HEK293 (cell line): ENCODE measurements at regions not wholly inside any gene's neighbourhood (a gene's known extent, or its start where the extent isn't known, plus 50 kb on each side); places are given as distances from the start of the nearest gene placed in this dataset.

Experiments used
- CTCF ChIA-PET: fragments of 350-600 bp; formaldehyde crosslinking; extraction: SDS; loops from one replicate; lab custom pipeline; 2021; ENCODE audit warnings: antibody characterized with exemption; lab: Yijun Ruan, JAX
- POLR2A ChIA-PET: fragments of 300-600 bp; formaldehyde crosslinking; extraction: SDS; loops from one replicate; lab custom pipeline; 2020; ENCODE audit warnings: antibody characterized with exemption, inconsistent platforms; lab: Yijun Ruan, JAX
- H3K27ac ChIP-seq: fragments of 200-500 bp; sonication (Bioruptor generic); 2 replicates; pipeline ENCODE4 v1.5.1; 2014; ENCODE audit warnings: low read depth, low read length, control low read depth, inconsistent platforms; ENCODE audit errors: extremely low read depth
- H3K36me3 ChIP-seq, 2 experiments: fragments of 200-500 bp in 1 of 2; sonication (Bioruptor generic) in 1 of 2; 1 replicate in 1 of 2; 2 replicates in 1 of 2; pipeline ENCODE4 v1.5.1; 2014 to 2017; ENCODE audit warnings: inconsistent platforms in 2 of 2, low read length in 2 of 2; ENCODE audit not compliant: control insufficient read depth in 2 of 2, insufficient read depth in 1 of 2
- H3K4me1 ChIP-seq: fragments of 200-500 bp; sonication (Bioruptor generic); 2 replicates; pipeline ENCODE4 v1.5.1; 2014; ENCODE audit warnings: mild to moderate bottlenecking, low read length, inconsistent platforms; ENCODE audit not compliant: control insufficient read depth, insufficient read depth
- H3K4me3 ChIP-seq: 2 replicates; pipeline ENCODE4 v1.5.1; 2011; ENCODE audit warnings: low read depth, mild to moderate bottlenecking, control low read depth, low read length, moderate library complexity
- H3K9me3 ChIP-seq: fragments of 200-500 bp; sonication (Bioruptor generic); 2 replicates; pipeline ENCODE4 v1.5.1; 2014; ENCODE audit warnings: low read depth, low read length, inconsistent platforms; ENCODE audit not compliant: control insufficient read depth, insufficient read depth
- BCL11B ChIP-seq: fragments of 450-650 bp; formaldehyde crosslinking; IDR thresholded peaks from 2 replicates; pipeline ENCODE4 v1.5.1; 2016; ENCODE audit warnings: low read depth, missing biosample characterization, missing genetic modification characterization
- ELK4 ChIP-seq: IDR thresholded peaks from 2 replicates; pipeline ENCODE4 v1.6.1; 2011; ENCODE audit warnings: mild to moderate bottlenecking, low read depth, low read length, borderline replicate concordance
- IKZF3 ChIP-seq: fragments of 450-650 bp; IDR thresholded peaks from 2 replicates; pipeline ENCODE4 v1.5.0; 2018; ENCODE audit warnings: missing biosample characterization, mild to moderate bottlenecking, missing genetic modification characterization, moderate library complexity
- MEIS1 ChIP-seq: sonication (generic); formaldehyde crosslinking; IDR thresholded peaks from 2 replicates; pipeline ENCODE4 v1.8.1; 2022; ENCODE audit warnings: missing genetic modification reagents, mild to moderate bottlenecking, borderline replicate concordance
- MYNN ChIP-seq: fragments of 450-650 bp; formaldehyde crosslinking; IDR thresholded peaks from 2 replicates; pipeline ENCODE4 v1.5.1; 2016; ENCODE audit warnings: missing biosample characterization, missing genetic modification characterization, borderline replicate concordance
- OVOL3 ChIP-seq: fragments of 450-650 bp; formaldehyde crosslinking; IDR thresholded peaks from 2 replicates; pipeline ENCODE4 v1.5.1; 2016; ENCODE audit warnings: missing biosample characterization, missing genetic modification characterization
- ZBTB17 ChIP-seq: fragments of 450-650 bp; formaldehyde crosslinking; IDR thresholded peaks from 2 replicates; pipeline ENCODE4 v1.5.1; 2016; ENCODE audit warnings: missing biosample characterization, missing genetic modification characterization
- ZBTB20 ChIP-seq: fragments of 450-650 bp; formaldehyde crosslinking; IDR thresholded peaks from 2 replicates; pipeline ENCODE4 v1.5.1; 2016; ENCODE audit warnings: missing biosample characterization, missing genetic modification characterization
- ZBTB44 ChIP-seq: fragments of 450-650 bp; IDR thresholded peaks from 2 replicates; pipeline ENCODE4 v1.5.1; 2018; ENCODE audit warnings: missing biosample characterization, mild to moderate bottlenecking, missing genetic modification characterization
- ZBTB6 ChIP-seq: fragments of 450-650 bp; formaldehyde crosslinking; IDR thresholded peaks from 2 replicates; pipeline ENCODE4 v1.5.1; 2017; ENCODE audit warnings: missing biosample characterization, missing genetic modification characterization
- ZBTB7A ChIP-seq: fragments of 450-650 bp; formaldehyde crosslinking; IDR thresholded peaks from 2 replicates; pipeline ENCODE4 v1.5.1; 2016; ENCODE audit warnings: low read depth, missing biosample characterization, missing genetic modification characterization
- ZNF292 ChIP-seq: fragments of 450-650 bp; formaldehyde crosslinking; IDR thresholded peaks from 2 replicates; pipeline ENCODE4 v1.5.1; 2016; ENCODE audit warnings: low read depth, missing biosample characterization, missing genetic modification characterization, borderline replicate concordance
- ZNF324 ChIP-seq: fragments of 450-650 bp; formaldehyde crosslinking; IDR thresholded peaks from 2 replicates; pipeline ENCODE4 v1.5.1; 2016; ENCODE audit warnings: missing biosample characterization, missing genetic modification characterization
- ZNF366 ChIP-seq: fragments of 450-650 bp; formaldehyde crosslinking; conservative IDR thresholded peaks from 2 replicates; pipeline ENCODE4 v1.5.1; 2016; ENCODE audit warnings: missing biosample characterization, missing genetic modification characterization
- ZNF501 ChIP-seq: fragments of 450-650 bp; formaldehyde crosslinking; IDR thresholded peaks from 2 replicates; pipeline ENCODE4 v1.5.1; 2016; ENCODE audit warnings: missing biosample characterization, missing genetic modification characterization
- ZNF555 ChIP-seq: fragments of 450-650 bp; formaldehyde crosslinking; conservative IDR thresholded peaks from 2 replicates; pipeline ENCODE4 v1.5.1; 2017; ENCODE audit warnings: missing biosample characterization, mild to moderate bottlenecking, missing genetic modification characterization, inconsistent platforms
- ZNF610 ChIP-seq: fragments of 450-650 bp; formaldehyde crosslinking; IDR thresholded peaks from 2 replicates; pipeline ENCODE4 v1.5.1; 2016; ENCODE audit warnings: missing biosample characterization, missing genetic modification characterization, borderline replicate concordance
- ZNF707 ChIP-seq: fragments of 450-650 bp; formaldehyde crosslinking; IDR thresholded peaks from 2 replicates; pipeline ENCODE4 v1.5.1; 2016; ENCODE audit warnings: missing biosample characterization, missing genetic modification characterization
- ZSCAN30 ChIP-seq: fragments of 450-650 bp; IDR thresholded peaks from 2 replicates; pipeline ENCODE4 v1.5.1; 2018; ENCODE audit warnings: missing biosample characterization, mild to moderate bottlenecking, missing genetic modification characterization, moderate library complexity
- ZSCAN5A ChIP-seq: fragments of 450-650 bp; formaldehyde crosslinking; IDR thresholded peaks from 2 replicates; pipeline ENCODE4 v1.5.1; 2016; ENCODE audit warnings: missing biosample characterization, missing genetic modification characterization
- TF ChIP-seq, protein P1 (sequence below): fragments of 450-650 bp; formaldehyde crosslinking; IDR thresholded peaks from 2 replicates; pipeline ENCODE4 v1.5.1; 2016; ENCODE audit warnings: missing biosample characterization, missing genetic modification characterization
- TF ChIP-seq, protein P2 (sequence below): fragments of 450-650 bp; IDR thresholded peaks from 2 replicates; pipeline ENCODE4 v1.5.1; 2018; ENCODE audit warnings: missing biosample characterization, missing genetic modification characterization
- TF ChIP-seq, protein P3 (sequence below): fragments of 450-650 bp; formaldehyde crosslinking; IDR thresholded peaks from 2 replicates; pipeline ENCODE4 v1.5.1; 2016; ENCODE audit warnings: missing biosample characterization, missing genetic modification characterization
- TF ChIP-seq, protein P4 (sequence below): fragments of 450-650 bp; formaldehyde crosslinking; IDR thresholded peaks from 2 replicates; pipeline ENCODE4 v1.5.1; 2016; ENCODE audit warnings: missing biosample characterization, missing genetic modification characterization, borderline replicate concordance

DNA sequence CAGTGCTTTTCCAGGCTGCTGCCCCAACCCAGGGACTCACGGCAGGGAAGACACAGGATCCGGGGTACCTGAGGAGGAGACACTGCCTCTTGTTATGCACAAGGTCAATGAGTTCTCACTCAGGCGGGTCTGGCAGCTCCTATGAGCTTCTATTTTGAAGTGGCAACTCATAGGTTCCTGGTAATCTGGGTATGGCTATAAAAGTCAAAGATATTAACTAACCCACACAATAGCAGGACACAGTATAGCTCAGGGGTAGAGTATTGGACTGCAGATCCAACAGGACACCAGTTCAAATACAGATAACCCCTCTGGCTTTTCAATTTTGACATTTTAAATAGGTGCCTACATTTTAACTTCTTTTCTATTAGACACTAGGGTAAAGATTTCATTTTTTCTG, 130.3 kb upstream of the ZNF746 start:
- H3K4me1 ChIP-seq, result peaks cover 3% of the 10 kb centered on the region; the same call in 1 of the 2 replicates
- H3K4me3 ChIP-seq, result no peak overlapping the region
- TF ChIP-seq ZNF324 (tag by site-specific recombination) (no peak), OVOL3 (tag by site-specific recombination) (no peak), ZSCAN30 (tag by site-specific recombination) (0 out of 2 replicates have a peak, but pooled peaks have one; percentile 29), ZNF610 (tag by site-specific recombination) (no peak), MYNN (tag by site-specific recombination) (peak; percentile 99), ELK4 (no peak), MEIS1 (CRISPR knock-in tag) (no peak), ZSCAN5A (tag by site-specific recombination) (no peak), ZNF707 (no peak), ZBTB17 (tag by site-specific recombination) (peak; percentile 39; the same call in 1 of the 2 replicates), ZBTB20 (tag by site-specific recombination) (no peak), ZNF501 (tag by site-specific recombination) (no peak), ZBTB44 (tag by site-specific recombination) (0 out of 2 replicates have a peak, but pooled peaks have one; percentile 11), BCL11B (tag by site-specific recombination) (no peak), ZNF292 (no peak), ZNF555 (tag by site-specific recombination) (no peak), ZNF366 (tag by site-specific recombination) (no peak), IKZF3 (tag by site-specific recombination) (no peak), ZBTB6 (tag by site-specific recombination) (0 out of 2 replicates have a peak, but pooled peaks have one; percentile 23), ZBTB7A (no peak)
- TF ChIP-seq, protein P1, sequence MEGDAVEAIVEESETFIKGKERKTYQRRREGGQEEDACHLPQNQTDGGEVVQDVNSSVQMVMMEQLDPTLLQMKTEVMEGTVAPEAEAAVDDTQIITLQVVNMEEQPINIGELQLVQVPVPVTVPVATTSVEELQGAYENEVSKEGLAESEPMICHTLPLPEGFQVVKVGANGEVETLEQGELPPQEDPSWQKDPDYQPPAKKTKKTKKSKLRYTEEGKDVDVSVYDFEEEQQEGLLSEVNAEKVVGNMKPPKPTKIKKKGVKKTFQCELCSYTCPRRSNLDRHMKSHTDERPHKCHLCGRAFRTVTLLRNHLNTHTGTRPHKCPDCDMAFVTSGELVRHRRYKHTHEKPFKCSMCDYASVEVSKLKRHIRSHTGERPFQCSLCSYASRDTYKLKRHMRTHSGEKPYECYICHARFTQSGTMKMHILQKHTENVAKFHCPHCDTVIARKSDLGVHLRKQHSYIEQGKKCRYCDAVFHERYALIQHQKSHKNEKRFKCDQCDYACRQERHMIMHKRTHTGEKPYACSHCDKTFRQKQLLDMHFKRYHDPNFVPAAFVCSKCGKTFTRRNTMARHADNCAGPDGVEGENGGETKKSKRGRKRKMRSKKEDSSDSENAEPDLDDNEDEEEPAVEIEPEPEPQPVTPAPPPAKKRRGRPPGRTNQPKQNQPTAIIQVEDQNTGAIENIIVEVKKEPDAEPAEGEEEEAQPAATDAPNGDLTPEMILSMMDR (tag by site-specific recombination), result no peak
- TF ChIP-seq, protein P2, sequence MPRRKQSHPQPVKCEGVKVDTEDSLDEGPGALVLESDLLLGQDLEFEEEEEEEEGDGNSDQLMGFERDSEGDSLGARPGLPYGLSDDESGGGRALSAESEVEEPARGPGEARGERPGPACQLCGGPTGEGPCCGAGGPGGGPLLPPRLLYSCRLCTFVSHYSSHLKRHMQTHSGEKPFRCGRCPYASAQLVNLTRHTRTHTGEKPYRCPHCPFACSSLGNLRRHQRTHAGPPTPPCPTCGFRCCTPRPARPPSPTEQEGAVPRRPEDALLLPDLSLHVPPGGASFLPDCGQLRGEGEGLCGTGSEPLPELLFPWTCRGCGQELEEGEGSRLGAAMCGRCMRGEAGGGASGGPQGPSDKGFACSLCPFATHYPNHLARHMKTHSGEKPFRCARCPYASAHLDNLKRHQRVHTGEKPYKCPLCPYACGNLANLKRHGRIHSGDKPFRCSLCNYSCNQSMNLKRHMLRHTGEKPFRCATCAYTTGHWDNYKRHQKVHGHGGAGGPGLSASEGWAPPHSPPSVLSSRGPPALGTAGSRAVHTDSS, result peak; percentile 30; the same call in 1 of the 2 replicates
- TF ChIP-seq, protein P3, sequence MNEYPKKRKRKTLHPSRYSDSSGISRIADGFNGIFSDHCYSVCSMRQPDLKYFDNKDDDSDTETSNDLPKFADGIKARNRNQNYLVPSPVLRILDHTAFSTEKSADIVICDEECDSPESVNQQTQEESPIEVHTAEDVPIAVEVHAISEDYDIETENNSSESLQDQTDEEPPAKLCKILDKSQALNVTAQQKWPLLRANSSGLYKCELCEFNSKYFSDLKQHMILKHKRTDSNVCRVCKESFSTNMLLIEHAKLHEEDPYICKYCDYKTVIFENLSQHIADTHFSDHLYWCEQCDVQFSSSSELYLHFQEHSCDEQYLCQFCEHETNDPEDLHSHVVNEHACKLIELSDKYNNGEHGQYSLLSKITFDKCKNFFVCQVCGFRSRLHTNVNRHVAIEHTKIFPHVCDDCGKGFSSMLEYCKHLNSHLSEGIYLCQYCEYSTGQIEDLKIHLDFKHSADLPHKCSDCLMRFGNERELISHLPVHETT (tag by site-specific recombination), result no peak
- TF ChIP-seq, protein P4, sequence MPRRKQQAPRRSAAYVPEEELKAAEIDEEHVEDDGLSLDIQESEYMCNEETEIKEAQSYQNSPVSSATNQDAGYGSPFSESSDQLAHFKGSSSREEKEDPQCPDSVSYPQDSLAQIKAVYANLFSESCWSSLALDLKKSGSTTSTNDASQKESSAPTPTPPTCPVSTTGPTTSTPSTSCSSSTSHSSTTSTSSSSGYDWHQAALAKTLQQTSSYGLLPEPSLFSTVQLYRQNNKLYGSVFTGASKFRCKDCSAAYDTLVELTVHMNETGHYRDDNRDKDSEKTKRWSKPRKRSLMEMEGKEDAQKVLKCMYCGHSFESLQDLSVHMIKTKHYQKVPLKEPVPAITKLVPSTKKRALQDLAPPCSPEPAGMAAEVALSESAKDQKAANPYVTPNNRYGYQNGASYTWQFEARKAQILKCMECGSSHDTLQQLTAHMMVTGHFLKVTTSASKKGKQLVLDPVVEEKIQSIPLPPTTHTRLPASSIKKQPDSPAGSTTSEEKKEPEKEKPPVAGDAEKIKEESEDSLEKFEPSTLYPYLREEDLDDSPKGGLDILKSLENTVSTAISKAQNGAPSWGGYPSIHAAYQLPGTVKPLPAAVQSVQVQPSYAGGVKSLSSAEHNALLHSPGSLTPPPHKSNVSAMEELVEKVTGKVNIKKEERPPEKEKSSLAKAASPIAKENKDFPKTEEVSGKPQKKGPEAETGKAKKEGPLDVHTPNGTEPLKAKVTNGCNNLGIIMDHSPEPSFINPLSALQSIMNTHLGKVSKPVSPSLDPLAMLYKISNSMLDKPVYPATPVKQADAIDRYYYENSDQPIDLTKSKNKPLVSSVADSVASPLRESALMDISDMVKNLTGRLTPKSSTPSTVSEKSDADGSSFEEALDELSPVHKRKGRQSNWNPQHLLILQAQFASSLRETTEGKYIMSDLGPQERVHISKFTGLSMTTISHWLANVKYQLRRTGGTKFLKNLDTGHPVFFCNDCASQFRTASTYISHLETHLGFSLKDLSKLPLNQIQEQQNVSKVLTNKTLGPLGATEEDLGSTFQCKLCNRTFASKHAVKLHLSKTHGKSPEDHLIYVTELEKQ (tag by site-specific recombination), result no peak
- POLR2A ChIA-PET, result no interaction called here
- CTCF ChIA-PET, result interaction anchor here (0.7 to 1.6 kb wide), 3 partner anchors 35 to 252 kb away, joined by 3 to 8 read pairs (median 4); no protein-coding TSS in a partner anchor
- H3K9me3 ChIP-seq, result no peaks in the 10 kb centered on the region
- no peak overlapping the region for H3K27ac ChIP-seq
- peaks cover 0 to 1% of the 10 kb centered on the region in 2 experiments; a peak in 1 of 3 replicates for H3K36me3 ChIP-seq
